ENCODE measurements at regions not wholly inside any gene's neighbourhood (a gene's known extent, or its start where the extent isn't known, plus 50 kb on each side); places are given as distances from the start of the nearest gene placed in this dataset.

DNA sequence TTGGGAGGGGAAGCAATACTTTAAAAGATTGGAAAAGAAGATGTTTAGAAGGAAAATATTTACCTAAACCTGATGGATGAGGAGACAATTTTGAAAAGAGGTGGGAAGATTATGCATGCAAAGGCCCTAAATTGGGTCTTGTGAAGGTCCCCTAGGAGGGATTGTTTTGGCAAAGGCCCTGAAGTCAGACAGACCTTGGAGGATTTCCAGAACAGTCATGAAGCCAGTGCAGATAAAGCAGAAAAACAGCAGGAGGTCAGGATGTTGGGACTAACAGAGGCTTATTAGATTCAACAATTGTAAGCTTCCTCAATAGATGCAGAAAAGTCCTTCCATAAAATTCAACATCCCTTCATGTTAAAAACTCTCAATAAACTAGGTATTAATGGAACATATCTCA lies 361.0 kb upstream of the CDH6 start:
- DNase-seq (ENCODE audit: low read depth, low spot score), result no peak
- no peaks in the 10 kb centered on the region for H3K27me3 ChIP-seq (ENCODE audit: control insufficient read depth, insufficient read depth, low read length)
- H3K36me3 ChIP-seq (ENCODE audit: control insufficient read depth, insufficient read depth, low read length), result no peaks in the 10 kb centered on the region
- no peak overlapping the region for H3K27ac ChIP-seq (ENCODE audit: low read length)
- H3K4me3 ChIP-seq (ENCODE audit: low read length), result no peak overlapping the region
- no peaks in the 10 kb centered on the region for H3K9me3 ChIP-seq (ENCODE audit: control insufficient read depth, insufficient read depth, low read length)
- no peaks in the 10 kb centered on the region for H3K4me1 ChIP-seq (ENCODE audit: control insufficient read depth, insufficient read depth, low read length)

DNA sequence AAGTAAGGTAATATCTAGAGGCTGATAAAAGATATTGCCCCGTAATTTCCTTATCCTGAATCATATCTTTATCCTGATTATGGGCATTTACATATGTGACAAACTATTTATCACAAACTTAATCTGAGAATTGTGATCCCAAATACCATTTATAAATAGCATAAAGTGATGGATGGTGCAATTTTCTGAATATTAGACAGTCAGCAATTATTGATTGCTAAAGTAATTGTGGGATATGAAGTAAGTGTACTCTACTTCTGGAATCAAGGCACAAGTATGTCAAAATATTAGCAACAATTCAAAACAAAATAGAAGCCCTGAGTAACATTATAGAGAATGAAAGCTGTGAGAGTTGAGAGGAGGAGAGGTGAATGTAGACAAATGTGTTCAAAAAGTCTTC lies 361.9 kb upstream of the CDH6 start:
- H3K27me3 ChIP-seq (ENCODE audit: control insufficient read depth, insufficient read depth, low read length), result no peaks in the 10 kb centered on the region
- WGBS (ENCODE audit: insufficient coverage, insufficient read length), result no CpG with 5 or more reads among the region's 1 CpG
- H3K9me3 ChIP-seq (ENCODE audit: control insufficient read depth, insufficient read depth, low read length), result no peaks in the 10 kb centered on the region
- no peaks in the 10 kb centered on the region for H3K4me1 ChIP-seq (ENCODE audit: control insufficient read depth, insufficient read depth, low read length)
- no peak overlapping the region for H3K4me3 ChIP-seq (ENCODE audit: low read length)
- H3K36me3 ChIP-seq (ENCODE audit: control insufficient read depth, insufficient read depth, low read length), result no peaks in the 10 kb centered on the region
- no peak for DNase-seq (ENCODE audit: low read depth, low spot score)
- H3K27ac ChIP-seq (ENCODE audit: low read length), result no peak overlapping the region

DNA sequence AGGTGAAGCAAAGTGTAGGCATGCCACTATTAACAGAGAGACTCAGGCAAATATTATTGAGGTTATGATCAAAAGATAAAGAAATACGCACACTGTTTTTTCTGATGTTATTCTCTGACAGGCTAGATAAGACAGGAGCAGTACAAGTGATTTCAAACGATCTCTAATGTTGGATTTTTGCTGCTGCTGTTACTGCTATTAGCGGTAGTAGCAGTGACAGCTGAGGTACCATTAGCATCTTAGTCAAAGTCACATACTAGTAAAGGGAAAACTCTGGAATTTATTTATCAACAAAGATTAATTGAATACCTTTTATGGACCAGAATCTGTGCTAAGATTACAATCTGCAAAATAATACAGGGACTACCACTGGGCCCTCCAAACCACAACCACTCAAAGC lies 362.4 kb upstream of the CDH6 start:
- no peaks in the 10 kb centered on the region for H3K36me3 ChIP-seq (ENCODE audit: control insufficient read depth, insufficient read depth, low read length)
- WGBS (ENCODE audit: insufficient coverage, insufficient read length), result no CpG with 5 or more reads among the region's 3 CpGs
- H3K4me3 ChIP-seq (ENCODE audit: low read length), result no peak overlapping the region
- H3K27me3 ChIP-seq (ENCODE audit: control insufficient read depth, insufficient read depth, low read length), result no peaks in the 10 kb centered on the region
- DNase-seq (ENCODE audit: low read depth, low spot score), result no peak
- no peaks in the 10 kb centered on the region for H3K9me3 ChIP-seq (ENCODE audit: control insufficient read depth, insufficient read depth, low read length)
- no peaks in the 10 kb centered on the region for H3K4me1 ChIP-seq (ENCODE audit: control insufficient read depth, insufficient read depth, low read length)
- H3K27ac ChIP-seq (ENCODE audit: low read length), result no peak overlapping the region

- H3K4me1 ChIP-seq (ENCODE audit: control insufficient read depth, insufficient read depth, low read length), result no peaks in the 10 kb centered on the region
- H3K27ac ChIP-seq (ENCODE audit: low read length), result no peak overlapping the region
- H3K9me3 ChIP-seq (ENCODE audit: control insufficient read depth, insufficient read depth, low read length), result no peaks in the 10 kb centered on the region
- WGBS (ENCODE audit: insufficient coverage, insufficient read length), result no CpG with 5 or more reads among the region's 3 CpGs
- no peak overlapping the region for H3K4me3 ChIP-seq (ENCODE audit: low read length)
- no peaks in the 10 kb centered on the region for H3K27me3 ChIP-seq (ENCODE audit: control insufficient read depth, insufficient read depth, low read length)
- no peak for DNase-seq (ENCODE audit: low read depth, low spot score)
- no peaks in the 10 kb centered on the region for H3K36me3 ChIP-seq (ENCODE audit: control insufficient read depth, insufficient read depth, low read length)
Observed at GRCh38 chr5:30811298-30811697, 382.2 kb upstream of the CDH6 start.

- Histone ChIP-seq H3K27ac (ENCODE audit: low read length) (no peak overlapping the region), H3K27me3 (ENCODE audit: control insufficient read depth, insufficient read depth, low read length) (no peaks in the 10 kb centered on the region), H3K9me3 (ENCODE audit: control insufficient read depth, insufficient read depth, low read length) (no peaks in the 10 kb centered on the region), H3K4me1 (ENCODE audit: control insufficient read depth, insufficient read depth, low read length) (peaks cover 1% of the 10 kb centered on the region; the same call in 1 of the 2 replicates), H3K36me3 (ENCODE audit: control insufficient read depth, insufficient read depth, low read length) (no peaks in the 10 kb centered on the region), H3K4me3 (ENCODE audit: low read length) (no peak overlapping the region)
- DNase-seq (ENCODE audit: low read depth, low spot score), result no peak
- WGBS (ENCODE audit: insufficient coverage, insufficient read length), result no CpG with 5 or more reads among the region's 1 CpG
Observed at GRCh38 chr5:30809933-30810332, 383.6 kb upstream of the CDH6 start.

- no peak for DNase-seq (ENCODE audit: low read depth, low spot score)
- Histone ChIP-seq H3K9me3 (ENCODE audit: control insufficient read depth, insufficient read depth, low read length) (no peaks in the 10 kb centered on the region), H3K4me1 (ENCODE audit: control insufficient read depth, insufficient read depth, low read length) (peaks cover 2% of the 10 kb centered on the region; the same call in 1 of the 2 replicates), H3K4me3 (ENCODE audit: low read length) (no peak overlapping the region), H3K27me3 (ENCODE audit: control insufficient read depth, insufficient read depth, low read length) (no peaks in the 10 kb centered on the region), H3K27ac (ENCODE audit: low read length) (no peak overlapping the region), H3K36me3 (ENCODE audit: control insufficient read depth, insufficient read depth, low read length) (no peaks in the 10 kb centered on the region)
- WGBS (ENCODE audit: insufficient coverage, insufficient read length), result no CpG with 5 or more reads among the region's 2 CpGs
Observed at GRCh38 chr5:30808996-30809395, 384.5 kb upstream of the CDH6 start.

GRCh38 chr5:30804739-30805505 lies 388.6 kb upstream of the CDH6 start:
- DNase-seq (ENCODE audit: low read depth, low spot score), result no peak
- peaks cover 2% of the 10 kb centered on the region; the same call in 1 of the 2 replicates for H3K4me1 ChIP-seq (ENCODE audit: control insufficient read depth, insufficient read depth, low read length)
- WGBS (ENCODE audit: insufficient coverage, insufficient read length), result no CpG with 5 or more reads among the region's 7 CpGs

GRCh38 chr5:30802961-30803705 lies 390.4 kb upstream of the CDH6 start:
- Histone ChIP-seq H3K27me3 (ENCODE audit: control insufficient read depth, insufficient read depth, low read length) (no peaks in the 10 kb centered on the region), H3K36me3 (ENCODE audit: control insufficient read depth, insufficient read depth, low read length) (no peaks in the 10 kb centered on the region), H3K9me3 (ENCODE audit: control insufficient read depth, insufficient read depth, low read length) (no peaks in the 10 kb centered on the region), H3K27ac (ENCODE audit: low read length) (no peak overlapping the region), H3K4me3 (ENCODE audit: low read length) (no peak overlapping the region), H3K4me1 (ENCODE audit: control insufficient read depth, insufficient read depth, low read length) (peaks cover 2% of the 10 kb centered on the region; the same call in 1 of the 2 replicates)
- WGBS (ENCODE audit: insufficient coverage, insufficient read length), result no CpG with 5 or more reads among the region's 5 CpGs
- no peak for DNase-seq (ENCODE audit: low read depth, low spot score)

More at GRCh38 chr5:30804739-30805505, 388.6 kb upstream of the CDH6 start:
- no peaks in the 10 kb centered on the region for H3K9me3 ChIP-seq (ENCODE audit: control insufficient read depth, insufficient read depth, low read length)
- H3K27ac ChIP-seq (ENCODE audit: low read length), result no peak overlapping the region
- H3K27me3 ChIP-seq (ENCODE audit: control insufficient read depth, insufficient read depth, low read length), result no peaks in the 10 kb centered on the region
- H3K4me3 ChIP-seq (ENCODE audit: low read length), result no peak overlapping the region
- H3K36me3 ChIP-seq (ENCODE audit: control insufficient read depth, insufficient read depth, low read length), result no peaks in the 10 kb centered on the region

- H3K27ac ChIP-seq (ENCODE audit: low read length), result no peak overlapping the region
- no peak overlapping the region for H3K4me3 ChIP-seq (ENCODE audit: low read length)
- WGBS (ENCODE audit: insufficient coverage, insufficient read length), result no CpG with 5 or more reads among the region's 2 CpGs
- no peaks in the 10 kb centered on the region for H3K27me3 ChIP-seq (ENCODE audit: control insufficient read depth, insufficient read depth, low read length)
- no peaks in the 10 kb centered on the region for H3K36me3 ChIP-seq (ENCODE audit: control insufficient read depth, insufficient read depth, low read length)
- H3K9me3 ChIP-seq (ENCODE audit: control insufficient read depth, insufficient read depth, low read length), result no peaks in the 10 kb centered on the region
- no peak for DNase-seq (ENCODE audit: low read depth, low spot score)
- H3K4me1 ChIP-seq (ENCODE audit: control insufficient read depth, insufficient read depth, low read length), result no peaks in the 10 kb centered on the region
Observed at GRCh38 chr5:30781643-30782042, 411.8 kb upstream of the CDH6 start.

GRCh38 chr5:30768056-30768690 lies 425.3 kb upstream of the CDH6 start:
- H3K4me3 ChIP-seq (ENCODE audit: low read length), result no peak overlapping the region
- no CpG with 5 or more reads among the region's 1 CpG for WGBS (ENCODE audit: insufficient coverage, insufficient read length)
- H3K36me3 ChIP-seq (ENCODE audit: control insufficient read depth, insufficient read depth, low read length), result no peaks in the 10 kb centered on the region
- no peaks in the 10 kb centered on the region for H3K27me3 ChIP-seq (ENCODE audit: control insufficient read depth, insufficient read depth, low read length)
- no peak for DNase-seq (ENCODE audit: low read depth, low spot score)
- no peaks in the 10 kb centered on the region for H3K9me3 ChIP-seq (ENCODE audit: control insufficient read depth, insufficient read depth, low read length)
- H3K4me1 ChIP-seq (ENCODE audit: control insufficient read depth, insufficient read depth, low read length), result no peaks in the 10 kb centered on the region
- H3K27ac ChIP-seq (ENCODE audit: low read length), result no peak overlapping the region

Data from iPS DF 6.9 (cell line).